ENCODE measurements at regions not wholly inside any gene's neighbourhood (a gene's known extent, or its start where the extent isn't known, plus 50 kb on each side); places are given as distances from the start of the nearest gene placed in this dataset.

- TF ChIP-seq EZH2 (IDR thresholded peaks at IDR 0.05; ENCODE audit: borderline replicate concordance, insufficient read depth, low read depth, low read length, poor library complexity, severe bottlenecking) (no peak), CTCF (IDR thresholded peaks at IDR 0.05) (no peak)
Observed at GRCh38 chr10:64112701-64113355, 591.6 kb downstream of the REEP3 start.

All from B cell (primary cell).